ENCODE measurements at regions not wholly inside any gene's neighbourhood (a gene's known extent, or its start where the extent isn't known, plus 50 kb on each side); places are given as distances from the start of the nearest gene placed in this dataset.

GRCh38 chr20:57934913-57935312, 225.1 kb upstream of the PMEPA1 start:
- Histone ChIP-seq H3K27me3 (ENCODE audit: insufficient read depth, low read length) (peaks cover 39% of the 10 kb centered on the region; the same call in 1 of the 2 replicates), H2AFZ (ENCODE audit: low read depth, low read length, poor library complexity, severe bottlenecking) (no peak overlapping the region), H3K9me2 (ENCODE audit: insufficient read depth) (no peaks in the 10 kb centered on the region), H3K36me3 (ENCODE audit: control insufficient read depth in 1 of 2, insufficient read depth in 2 of 2, low read length in 2 of 2) (no peaks in the 10 kb centered on the region), H3K9ac (ENCODE audit: low read length) (no peak overlapping the region), H4K20me1 (ENCODE audit: insufficient read depth) (no peaks in the 10 kb centered on the region), H3K9me3 (ENCODE audit: control insufficient read depth in 1 of 2, insufficient read depth in 1 of 2, low read depth in 1 of 2, low read length in 2 of 2) (no peaks in the 10 kb centered on the region), H3K4me1 (ENCODE audit: control insufficient read depth in 1 of 2, insufficient read depth in 2 of 2, low read length in 2 of 2) (no peaks in the 10 kb centered on the region), H3K79me2 (ENCODE audit: insufficient read depth, low read length) (no peaks in the 10 kb centered on the region), H3K27ac (ENCODE audit: low read depth, low read length) (no peak overlapping the region), H3K4me2 (ENCODE audit: low read length) (no peak overlapping the region), H3K4me3 (replicated peaks in 1 of 2; ENCODE audit: low read depth in 1 of 2, low read length in 2 of 2) (no peak overlapping the region)
- no peak for DNase-seq (ENCODE audit: low read depth, low spot score)
- no peak for ATAC-seq
- intact Hi-C loops (cut with micrococcal nuclease) = no loop called here
- BruUV-seq (replicated peaks) = no TSS peak
- ChIA-PET POLR2A (no interaction called here), CTCF (no interaction called here), RAD21 (ENCODE audit: low non-redundant PET in 1 of 2, low total read pairs in 2 of 2, uncharacterized antibody in 2 of 2, unreplicated experiment in 2 of 2) (no interaction called here)
- no peak for TF ChIP-seq ZBTB33 (IDR thresholded peaks at IDR 0.05; ENCODE audit: extremely low read depth, insufficient replicate concordance, low read length)
- TF ChIP-seq FOSL1 (IDR thresholded peaks at IDR 0.05; ENCODE audit: low read depth) = no peak
- no peak for TF ChIP-seq POLR2AphosphoS5 (IDR thresholded peaks at IDR 0.05; ENCODE audit: low read depth, low read length)
- no peak for TF ChIP-seq TCF7L2 (IDR thresholded peaks at IDR 0.05; ENCODE audit: borderline replicate concordance, extremely low read depth, insufficient read depth, insufficient read length)
- TF ChIP-seq CBX3 (IDR thresholded peaks at IDR 0.05; ENCODE audit: low read depth) = no peak
- TF ChIP-seq REST (IDR thresholded peaks at IDR 0.05; ENCODE audit: low read depth) = no peak
- no peak for TF ChIP-seq SP1 (IDR thresholded peaks at IDR 0.05; ENCODE audit: low read depth)
- TF ChIP-seq RAD21 (IDR thresholded peaks at IDR 0.05; ENCODE audit: low read depth) = no peak
- TF ChIP-seq ZFX (IDR thresholded peaks at IDR 0.05) = no peak
- no peak for TF ChIP-seq SRF (IDR thresholded peaks at IDR 0.05; ENCODE audit: low read depth)
- no peak for TF ChIP-seq CTCF (IDR thresholded peaks at IDR 0.05 in 2 of 3, conservative IDR thresholded peaks at IDR 0.05 in 1 of 3; ENCODE audit: borderline replicate concordance in 1 of 3, insufficient read depth in 1 of 3, low read depth in 2 of 3, low read length in 2 of 3)
- TF ChIP-seq JUND (IDR thresholded peaks at IDR 0.05) = no peak
- no peak for TF ChIP-seq MAX (IDR thresholded peaks at IDR 0.05)
- TF ChIP-seq POLR2A (IDR thresholded peaks at IDR 0.05; ENCODE audit: borderline replicate concordance, extremely low read depth, insufficient read depth, insufficient read length) = no peak
- TF ChIP-seq ELF1 (IDR thresholded peaks at IDR 0.05; ENCODE audit: borderline replicate concordance, low read depth) = no peak

All from HCT116 (cell line).